Mesendoderm (in vitro differentiated cells): ENCODE measurements at regions not wholly inside any gene's neighbourhood (a gene's known extent, or its start where the extent isn't known, plus 50 kb on each side); places are given as distances from the start of the nearest gene placed in this dataset.

Experiments
- DNase-seq: peaks from one replicate; pipeline ENCODE4 v3.0.0; 2013
- H2AK5ac ChIP-seq: 2 replicates; pipeline ENCODE4 v1.6.1; 2013; ENCODE audit warnings: low read length, inconsistent platforms
- H2BK120ac ChIP-seq: 2 replicates; pipeline ENCODE4 v1.6.1; 2013; ENCODE audit warnings: low read depth, mild to moderate bottlenecking, low read length, moderate library complexity, mixed read lengths
- H2BK15ac ChIP-seq: replicated peaks from 2 replicates; pipeline ENCODE4 v1.6.1; 2013; ENCODE audit warnings: low read depth, mild to moderate bottlenecking, moderate library complexity
- H2BK5ac ChIP-seq: 2 replicates; pipeline ENCODE4 v1.6.1; 2013; ENCODE audit warnings: low read length, inconsistent platforms
- H3K18ac ChIP-seq: 2 replicates; pipeline ENCODE4 v1.6.1; 2013; ENCODE audit warnings: mild to moderate bottlenecking, low read length, mixed read lengths
- H3K23ac ChIP-seq: one replicate; pipeline ENCODE4 v1.6.1; 2013; ENCODE audit warnings: low read length
- H3K27ac ChIP-seq: 2 replicates; pipeline ENCODE4 v1.5.1; 2013; ENCODE audit warnings: low read depth, mild to moderate bottlenecking, inconsistent platforms, low read length, moderate library complexity
- H3K27me3 ChIP-seq: 2 replicates; pipeline ENCODE4 v1.6.1; 2013; ENCODE audit warnings: low read length, control low read depth, mild to moderate bottlenecking, inconsistent platforms; ENCODE audit not compliant: insufficient read depth, poor library complexity
- H3K36me3 ChIP-seq: 2 replicates; pipeline ENCODE4 v1.6.1; 2013; ENCODE audit warnings: low read length, inconsistent platforms; ENCODE audit not compliant: control insufficient read depth, insufficient read depth
- H3K4ac ChIP-seq: one replicate; pipeline ENCODE4 v1.6.1; 2013; ENCODE audit warnings: low read depth, mild to moderate bottlenecking, low read length, moderate library complexity
- H3K4me1 ChIP-seq: 2 replicates; pipeline ENCODE4 v1.6.1; 2013; ENCODE audit warnings: low read depth, low read length, inconsistent platforms; ENCODE audit not compliant: control insufficient read depth
- H3K4me2 ChIP-seq: 2 replicates; pipeline ENCODE4 v1.6.1; 2013; ENCODE audit warnings: low read length
- H3K4me3 ChIP-seq: 2 replicates; pipeline ENCODE4 v1.5.1; 2013; ENCODE audit warnings: mild to moderate bottlenecking, low read length
- H3K56ac ChIP-seq: one replicate; pipeline ENCODE4 v1.6.1; 2013; ENCODE audit warnings: low read length
- H3K79me1 ChIP-seq: 2 replicates; pipeline ENCODE4 v1.6.1; 2013; ENCODE audit warnings: low read length, inconsistent platforms
- H3K79me2 ChIP-seq: 2 replicates; pipeline ENCODE4 v1.6.1; 2013; ENCODE audit warnings: mild to moderate bottlenecking, low read length; ENCODE audit not compliant: control insufficient read depth, insufficient read depth
- H3K9ac ChIP-seq: 2 replicates; pipeline ENCODE4 v1.6.1; 2013; ENCODE audit warnings: low read length, inconsistent platforms
- H4K5ac ChIP-seq: one replicate; pipeline ENCODE4 v1.6.1; 2013; ENCODE audit warnings: low read length
- H4K8ac ChIP-seq: one replicate; pipeline ENCODE4 v1.6.1; 2013; ENCODE audit warnings: low read depth, mild to moderate bottlenecking, control low read depth, low read length, moderate library complexity
- WGBS: extraction: QIAGEN DNeasy Blood & Tissue Kit; methylation state at CpG from one replicate; pipeline ENCODE4 v1.1.7; 2013; ENCODE audit warnings: low lambda C conversion rate, missing lambda C conversion rate; ENCODE audit not compliant: insufficient coverage; ENCODE audit errors: extremely low coverage; 5-methylcytosine and 5-hydroxymethylcytosine counted together

GRCh38 chr10:4169448-4169847, 384.4 kb upstream of the KLF6 start:
- Histone ChIP-seq H3K4me3 (no peak overlapping the region), H2BK5ac (no peak overlapping the region), H3K27ac (no peak overlapping the region), H3K4me2 (no peak overlapping the region), H3K4me1 (no peaks in the 10 kb centered on the region), H3K79me1 (no peaks in the 10 kb centered on the region), H3K4ac (no peak overlapping the region), H3K18ac (no peak overlapping the region), H3K56ac (no peak overlapping the region), H3K9ac (no peak overlapping the region), H2AK5ac (no peak overlapping the region), H3K79me2 (no peaks in the 10 kb centered on the region), H2BK15ac (no peak overlapping the region), H2BK120ac (no peak overlapping the region), H4K8ac (no peak overlapping the region), H3K36me3 (no peaks in the 10 kb centered on the region), H3K23ac (no peak overlapping the region), H4K5ac (no peak overlapping the region), H3K27me3 (no peaks in the 10 kb centered on the region)
- DNase-seq: no peak
- no CpG with 5 or more reads among the region's 1 CpG for WGBS

GRCh38 chr10:4167216-4167615, 382.2 kb upstream of the KLF6 start:
- Histone ChIP-seq H3K79me2 (no peaks in the 10 kb centered on the region), H3K18ac (no peak overlapping the region), H2BK15ac (no peak overlapping the region), H3K27ac (no peak overlapping the region), H4K5ac (no peak overlapping the region), H3K4me2 (no peak overlapping the region), H3K4ac (no peak overlapping the region), H2AK5ac (no peak overlapping the region), H3K4me3 (no peak overlapping the region), H3K36me3 (no peaks in the 10 kb centered on the region), H3K4me1 (no peaks in the 10 kb centered on the region), H3K56ac (no peak overlapping the region), H2BK120ac (no peak overlapping the region), H3K27me3 (no peaks in the 10 kb centered on the region), H3K23ac (no peak overlapping the region), H4K8ac (no peak overlapping the region), H3K9ac (no peak overlapping the region), H2BK5ac (no peak overlapping the region), H3K79me1 (no peaks in the 10 kb centered on the region)
- WGBS: no CpG with 5 or more reads among the region's 8 CpGs
- no peak for DNase-seq

GRCh38 chr10:4162571-4163286, 377.7 kb upstream of the KLF6 start:
- Histone ChIP-seq H2AK5ac (no peak overlapping the region), H2BK5ac (no peak overlapping the region), H3K36me3 (no peaks in the 10 kb centered on the region), H3K18ac (no peak overlapping the region), H3K4me3 (no peak overlapping the region), H3K4ac (no peak overlapping the region), H4K8ac (no peak overlapping the region), H4K5ac (no peak overlapping the region), H3K9ac (no peak overlapping the region), H3K4me1 (no peaks in the 10 kb centered on the region), H3K79me1 (no peaks in the 10 kb centered on the region), H2BK120ac (no peak overlapping the region), H2BK15ac (no peak overlapping the region), H3K27me3 (no peaks in the 10 kb centered on the region), H3K79me2 (no peaks in the 10 kb centered on the region), H3K4me2 (no peak overlapping the region), H3K27ac (no peak overlapping the region), H3K56ac (no peak overlapping the region), H3K23ac (no peak overlapping the region)
- no CpG with 5 or more reads among the region's 7 CpGs for WGBS
- no peak for DNase-seq

- Histone ChIP-seq H2BK15ac (no peak overlapping the region), H3K36me3 (no peaks in the 10 kb centered on the region), H3K79me2 (no peaks in the 10 kb centered on the region), H3K79me1 (no peaks in the 10 kb centered on the region), H3K4me3 (no peak overlapping the region), H2AK5ac (no peak overlapping the region), H3K18ac (no peak overlapping the region), H2BK120ac (no peak overlapping the region), H3K4ac (no peak overlapping the region), H3K56ac (no peak overlapping the region), H4K5ac (no peak overlapping the region), H3K4me1 (no peaks in the 10 kb centered on the region), H2BK5ac (no peak overlapping the region), H3K27ac (no peak overlapping the region), H3K27me3 (no peaks in the 10 kb centered on the region), H3K9ac (no peak overlapping the region), H4K8ac (no peak overlapping the region), H3K4me2 (no peak overlapping the region), H3K23ac (no peak overlapping the region)
- WGBS: no CpG with 5 or more reads among the region's 6 CpGs
- DNase-seq: no peak
Observed at GRCh38 chr10:4159173-4159572, 374.2 kb upstream of the KLF6 start.

- Histone ChIP-seq H3K23ac (no peak overlapping the region), H3K27ac (no peak overlapping the region), H3K4me2 (no peak overlapping the region), H2BK15ac (peak overlapping the region; percentile 42), H3K27me3 (no peaks in the 10 kb centered on the region), H3K9ac (no peak overlapping the region), H4K8ac (no peak overlapping the region), H3K79me2 (no peaks in the 10 kb centered on the region), H2AK5ac (no peak overlapping the region), H2BK120ac (no peak overlapping the region), H3K56ac (no peak overlapping the region), H3K18ac (no peak overlapping the region), H3K36me3 (no peaks in the 10 kb centered on the region), H3K4ac (no peak overlapping the region), H4K5ac (no peak overlapping the region), H3K79me1 (no peaks in the 10 kb centered on the region), H2BK5ac (no peak overlapping the region), H3K4me3 (no peak overlapping the region), H3K4me1 (no peaks in the 10 kb centered on the region)
- WGBS: no CpG with 5 or more reads among the region's 4 CpGs
- no peak for DNase-seq
Observed at GRCh38 chr10:4154191-4154715, 369.2 kb upstream of the KLF6 start.

GRCh38 chr10:4151466-4151865, 366.5 kb upstream of the KLF6 start:
- Histone ChIP-seq H2BK120ac (no peak overlapping the region), H3K4ac (no peak overlapping the region), H2AK5ac (no peak overlapping the region), H3K18ac (no peak overlapping the region), H3K9ac (no peak overlapping the region), H4K8ac (no peak overlapping the region), H3K79me2 (no peaks in the 10 kb centered on the region), H3K56ac (no peak overlapping the region), H3K4me2 (no peak overlapping the region), H2BK5ac (no peak overlapping the region), H3K79me1 (no peaks in the 10 kb centered on the region), H3K36me3 (no peaks in the 10 kb centered on the region), H3K4me1 (no peaks in the 10 kb centered on the region), H3K4me3 (no peak overlapping the region), H4K5ac (no peak overlapping the region), H3K23ac (no peak overlapping the region), H3K27ac (no peak overlapping the region), H3K27me3 (no peaks in the 10 kb centered on the region), H2BK15ac (no peak overlapping the region)
- peak; percentile 73 for DNase-seq
- no CpG with 5 or more reads among the region's 16 CpGs for WGBS
